ENCODE measurements at regions not wholly inside any gene's neighbourhood (a gene's known extent, or its start where the extent isn't known, plus 50 kb on each side); places are given as distances from the start of the nearest gene placed in this dataset.

DNA sequence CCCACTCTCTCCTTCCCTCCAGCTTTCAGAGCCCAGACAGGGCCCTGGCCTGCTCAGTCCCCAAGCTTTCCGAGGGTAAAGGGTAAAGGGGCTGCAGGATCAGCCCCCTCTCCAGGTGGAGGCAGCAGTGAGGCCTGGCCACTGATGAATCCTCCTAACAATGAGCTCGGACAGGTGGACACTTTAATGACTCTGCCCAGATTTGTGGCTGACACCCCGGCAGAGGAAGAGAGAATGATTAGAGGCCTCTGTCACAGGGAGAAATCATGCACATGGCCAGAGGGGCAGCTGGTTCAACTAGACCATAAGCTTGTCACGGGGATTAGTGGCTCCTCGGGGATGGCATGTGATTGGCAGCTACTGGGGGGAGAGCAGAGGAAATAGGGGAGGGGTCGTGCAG lies 587.5 kb upstream of the B3GAT1 start:
- in situ Hi-C loops (cut with MboI; ENCODE audit: low sequenced_read_pairs, unreplicated experiment) = no loop called here
- no peak for DNase-seq (ENCODE audit: low spot score)
- TF ChIP-seq, protein P1, sequence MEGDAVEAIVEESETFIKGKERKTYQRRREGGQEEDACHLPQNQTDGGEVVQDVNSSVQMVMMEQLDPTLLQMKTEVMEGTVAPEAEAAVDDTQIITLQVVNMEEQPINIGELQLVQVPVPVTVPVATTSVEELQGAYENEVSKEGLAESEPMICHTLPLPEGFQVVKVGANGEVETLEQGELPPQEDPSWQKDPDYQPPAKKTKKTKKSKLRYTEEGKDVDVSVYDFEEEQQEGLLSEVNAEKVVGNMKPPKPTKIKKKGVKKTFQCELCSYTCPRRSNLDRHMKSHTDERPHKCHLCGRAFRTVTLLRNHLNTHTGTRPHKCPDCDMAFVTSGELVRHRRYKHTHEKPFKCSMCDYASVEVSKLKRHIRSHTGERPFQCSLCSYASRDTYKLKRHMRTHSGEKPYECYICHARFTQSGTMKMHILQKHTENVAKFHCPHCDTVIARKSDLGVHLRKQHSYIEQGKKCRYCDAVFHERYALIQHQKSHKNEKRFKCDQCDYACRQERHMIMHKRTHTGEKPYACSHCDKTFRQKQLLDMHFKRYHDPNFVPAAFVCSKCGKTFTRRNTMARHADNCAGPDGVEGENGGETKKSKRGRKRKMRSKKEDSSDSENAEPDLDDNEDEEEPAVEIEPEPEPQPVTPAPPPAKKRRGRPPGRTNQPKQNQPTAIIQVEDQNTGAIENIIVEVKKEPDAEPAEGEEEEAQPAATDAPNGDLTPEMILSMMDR (IDR thresholded peaks at IDR 0.05; ENCODE audit: borderline replicate concordance, control extremely low read depth, extremely low read depth, insufficient read depth, missing control alignments) = no peak

DNA sequence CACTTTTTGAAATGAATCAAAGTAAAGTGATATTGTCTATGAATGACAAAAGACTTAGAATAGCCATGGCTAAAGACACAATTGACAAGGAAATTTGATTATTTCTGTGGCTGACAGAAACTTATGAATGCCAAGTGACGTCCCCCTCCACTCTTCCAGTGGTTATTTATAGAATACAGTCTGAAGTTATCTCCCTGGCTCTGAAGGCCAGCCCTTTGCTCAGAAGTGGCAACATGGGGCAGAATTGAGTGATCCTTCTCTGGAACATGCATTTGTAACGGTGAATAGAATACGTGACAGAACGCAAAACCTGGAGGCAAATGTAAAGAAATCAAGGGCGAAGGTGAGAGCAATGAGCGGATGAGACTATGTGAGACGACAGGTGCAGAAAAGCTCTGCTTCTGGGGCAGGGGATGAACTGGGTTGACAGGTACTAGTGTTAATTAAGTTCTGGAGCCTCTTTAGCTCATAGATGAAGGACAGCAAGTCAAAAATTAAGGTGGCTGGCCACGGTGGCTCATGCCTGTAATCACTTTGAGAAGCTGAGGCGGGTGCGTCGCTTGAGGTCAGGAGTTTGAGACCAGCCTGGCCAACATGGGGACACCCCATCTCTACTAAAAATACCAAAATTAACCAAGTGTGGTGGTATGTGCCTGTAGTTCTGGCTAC lies 585.7 kb upstream of the B3GAT1 start:
- DNase-seq (ENCODE audit: low spot score) = no peak
- TF ChIP-seq, protein P1 (IDR thresholded peaks at IDR 0.05; ENCODE audit: borderline replicate concordance, control extremely low read depth, extremely low read depth, insufficient read depth, missing control alignments) = no peak
- in situ Hi-C loops (cut with MboI; ENCODE audit: low sequenced_read_pairs, unreplicated experiment) = no loop called here

- TF ChIP-seq, protein P1 (IDR thresholded peaks at IDR 0.05; ENCODE audit: borderline replicate concordance, control extremely low read depth, extremely low read depth, insufficient read depth, missing control alignments) = no peak
- in situ Hi-C loops (cut with MboI; ENCODE audit: low sequenced_read_pairs, unreplicated experiment) = no loop called here
- no peak for DNase-seq (ENCODE audit: low spot score)
Measured at GRCh38 chr11:134995741-134996140, 583.7 kb upstream of the B3GAT1 start.

GRCh38 chr11:134994431-134994830 lies 582.4 kb upstream of the B3GAT1 start:
- no peak for DNase-seq (ENCODE audit: low spot score)
- in situ Hi-C loops (cut with MboI; ENCODE audit: low sequenced_read_pairs, unreplicated experiment) = no loop called here
- TF ChIP-seq, protein P1 (IDR thresholded peaks at IDR 0.05; ENCODE audit: borderline replicate concordance, control extremely low read depth, extremely low read depth, insufficient read depth, missing control alignments) = no peak

DNA sequence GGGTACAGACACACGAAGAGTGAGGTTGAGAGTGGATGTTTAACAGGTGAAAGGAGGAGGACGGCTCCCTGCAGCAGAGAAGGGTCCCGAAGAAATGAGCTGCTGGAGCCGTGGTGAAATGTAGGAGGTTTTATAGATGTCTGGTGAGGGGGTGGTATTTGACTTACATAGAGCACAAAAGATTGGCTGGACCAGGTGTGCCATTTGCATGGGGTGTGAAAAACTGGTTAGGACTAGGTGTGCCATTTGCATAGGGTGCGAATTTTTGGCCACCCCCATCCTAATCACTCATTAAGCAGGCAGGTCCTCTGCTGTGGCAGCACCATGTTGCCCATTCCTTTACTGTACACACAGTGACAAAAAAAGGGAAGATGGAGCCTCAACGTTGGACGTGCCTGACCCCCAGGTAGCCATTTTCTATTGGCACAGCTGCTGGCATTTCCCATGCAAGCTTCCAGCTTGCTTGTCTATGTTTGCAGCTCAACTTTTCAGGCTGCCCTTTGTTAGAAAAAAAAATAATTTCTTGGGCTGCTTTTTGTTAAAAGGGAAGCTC lies 581.7 kb upstream of the B3GAT1 start:
- DNase-seq (ENCODE audit: low spot score) = no peak
- in situ Hi-C loops (cut with MboI; ENCODE audit: low sequenced_read_pairs, unreplicated experiment) = no loop called here
- TF ChIP-seq, protein P1 (IDR thresholded peaks at IDR 0.05; ENCODE audit: borderline replicate concordance, control extremely low read depth, extremely low read depth, insufficient read depth, missing control alignments) = no peak

DNA sequence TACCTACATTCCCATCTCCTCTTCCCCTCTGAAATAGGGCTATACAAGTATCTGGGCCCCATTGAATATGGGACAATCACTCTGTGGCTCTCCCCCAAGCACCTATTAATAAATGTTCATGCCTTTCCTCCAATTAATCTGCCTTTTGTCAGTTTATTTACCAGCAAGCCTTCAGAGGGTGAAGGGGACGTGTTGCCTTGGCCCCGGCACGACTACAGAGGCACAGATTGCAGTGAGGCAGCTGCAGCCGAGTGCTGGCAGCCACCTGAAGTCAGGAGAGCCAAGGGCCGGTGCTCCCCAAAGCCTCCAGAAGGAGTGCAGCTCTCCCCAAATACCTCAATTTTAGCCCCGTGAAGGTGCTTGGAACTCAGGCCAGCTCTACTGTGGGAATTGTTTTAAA lies 580.9 kb upstream of the B3GAT1 start:
- TF ChIP-seq, protein P1 (IDR thresholded peaks at IDR 0.05; ENCODE audit: borderline replicate concordance, control extremely low read depth, extremely low read depth, insufficient read depth, missing control alignments) = no peak
- no peak for DNase-seq (ENCODE audit: low spot score)
- in situ Hi-C loops (cut with MboI; ENCODE audit: low sequenced_read_pairs, unreplicated experiment) = no loop called here

Data from GM13976 (cell line).